ENCODE measurements at regions not wholly inside any gene's neighbourhood (a gene's known extent, or its start where the extent isn't known, plus 50 kb on each side); places are given as distances from the start of the nearest gene placed in this dataset.
"Not testable (repeated sequence)": the region's sequence is repeated elsewhere in the genome, so short reads cannot be mapped to it uniquely, and the experiment has no call there.

GRCh38 chr9:129553277-129553676, 67.6 kb downstream of the C9orf50 start:
- Histone ChIP-seq H3K4me3 (ENCODE audit: low read depth, low read length) (no peak overlapping the region), H3K4me1 (ENCODE audit: control insufficient read depth, insufficient read depth, low read length) (peaks cover 5% of the 10 kb centered on the region; the same call in 1 of the 2 replicates), H3K36me3 (ENCODE audit: control insufficient read depth in 2 of 2, insufficient read depth in 1 of 2, low read length in 2 of 2) (no peaks in the 10 kb centered on the region), H3K9me3 (ENCODE audit: control insufficient read depth, insufficient read depth, low read depth, low read length) (no peaks in the 10 kb centered on the region), H3K27ac (ENCODE audit: extremely low read depth, low read depth, low read length) (no peak overlapping the region)
- ChIA-PET POLR2A (interaction anchor here (1.1 to 1.7 kb wide), 3 partner anchors 14 to 375 kb away, joined by 3 to 4 read pairs (median 3); partner anchors contain the start of gene IER5L), CTCF (interaction anchor here (0.5 to 2.0 kb wide), 4 partner anchors 14 to 410 kb away, joined by 3 to 8 read pairs (median 5); no protein-coding TSS in a partner anchor)
- TF ChIP-seq ZNF404 (tag by site-specific recombination; IDR thresholded peaks at IDR 0.05): no peak
- TF ChIP-seq ZNF645 (tag by site-specific recombination; IDR thresholded peaks at IDR 0.05): no peak
- TF ChIP-seq ZSCAN5A (tag by site-specific recombination; IDR thresholded peaks at IDR 0.05): no peak
- TF ChIP-seq HOXA7 (CRISPR knock-in tag; IDR thresholded peaks at IDR 0.05; ENCODE audit: borderline replicate concordance): no peak

GRCh38 chr9:129552064-129552463, 68.8 kb downstream of the C9orf50 start:
- H3K4me3 ChIP-seq (ENCODE audit: low read depth, low read length): no peak overlapping the region
- no peaks in the 10 kb centered on the region for H3K9me3 ChIP-seq (ENCODE audit: control insufficient read depth, insufficient read depth, low read depth, low read length)
- no peak overlapping the region for H3K27ac ChIP-seq (ENCODE audit: extremely low read depth, low read depth, low read length)
- POLR2A ChIA-PET: interaction anchor here (1.1 kb wide), 1 partner anchor 15 kb away, joined by 3 read pairs; no protein-coding TSS in a partner anchor
- CTCF ChIA-PET: interaction anchor here (1.6 to 2.0 kb wide), 2 partner anchors 15 to 72 kb away, joined by 4 to 8 read pairs; no protein-coding TSS in a partner anchor
- no peaks in the 10 kb centered on the region for H3K4me1 ChIP-seq (ENCODE audit: control insufficient read depth, insufficient read depth, low read length)
- TF ChIP-seq WT1 (tag by site-specific recombination; IDR thresholded peaks at IDR 0.05): no peak
- TF ChIP-seq REST (tag by site-specific recombination; IDR thresholded peaks at IDR 0.05): peak; percentile 70; the same call in 1 of the 2 replicates
- TF ChIP-seq ZNF354C (tag by site-specific recombination; IDR thresholded peaks at IDR 0.05; ENCODE audit: borderline replicate concordance, low read depth): no peak
- H3K36me3 ChIP-seq (ENCODE audit: control insufficient read depth in 2 of 2, insufficient read depth in 1 of 2, low read length in 2 of 2): no peaks in the 10 kb centered on the region

GRCh38 chr9:129551393-129551973, 69.4 kb downstream of the C9orf50 start:
- ChIA-PET CTCF (interaction anchor here (0.9 to 2.0 kb wide), 3 partner anchors 15 to 73 kb away, joined by 3 to 8 read pairs (median 4); no protein-coding TSS in a partner anchor), POLR2A (interaction anchor here (0.6 kb wide), 1 partner anchor 282 kb away, joined by 3 read pairs; no protein-coding TSS in a partner anchor)

GRCh38 chr9:129550977-129551376, 69.9 kb downstream of the C9orf50 start:
- CTCF ChIA-PET: interaction anchor here (0.9 to 1.6 kb wide), 2 partner anchors 19 to 73 kb away, joined by 3 to 4 read pairs; no protein-coding TSS in a partner anchor
- H3K27ac ChIP-seq (ENCODE audit: extremely low read depth, low read depth, low read length); POLR2A ChIA-PET; H3K36me3 ChIP-seq (ENCODE audit: control insufficient read depth in 2 of 2, insufficient read depth in 1 of 2, low read length in 2 of 2); H3K4me1 ChIP-seq (ENCODE audit: control insufficient read depth, insufficient read depth, low read length); H3K9me3 ChIP-seq (ENCODE audit: control insufficient read depth, insufficient read depth, low read depth, low read length); H3K4me3 ChIP-seq (ENCODE audit: low read depth, low read length): not testable (repeated sequence)

More at GRCh38 chr9:129551393-129551973, 69.4 kb downstream of the C9orf50 start:
- Histone ChIP-seq H3K4me3 (ENCODE audit: low read depth, low read length) (no peak overlapping the region), H3K4me1 (ENCODE audit: control insufficient read depth, insufficient read depth, low read length) (no peaks in the 10 kb centered on the region), H3K27ac (ENCODE audit: extremely low read depth, low read depth, low read length) (no peak overlapping the region), H3K36me3 (ENCODE audit: control insufficient read depth in 2 of 2, insufficient read depth in 1 of 2, low read length in 2 of 2) (no peaks in the 10 kb centered on the region), H3K9me3 (ENCODE audit: control insufficient read depth, insufficient read depth, low read depth, low read length) (no peaks in the 10 kb centered on the region)
- TF ChIP-seq ZNF394 (tag by site-specific recombination; IDR thresholded peaks at IDR 0.05; ENCODE audit: borderline replicate concordance): no peak
- TF ChIP-seq PRDM6 (tag by site-specific recombination; IDR thresholded peaks at IDR 0.05): no peak
